ENCODE measurements at regions not wholly inside any gene's neighbourhood (a gene's known extent, or its start where the extent isn't known, plus 50 kb on each side); places are given as distances from the start of the nearest gene placed in this dataset.
A peak's percentile ranks its signal among the peaks of the same experiment; 100 is the strongest.
"Not testable (repeated sequence)": the region's sequence is repeated elsewhere in the genome, so short reads cannot be mapped to it uniquely, and the experiment has no call there.

DNA sequence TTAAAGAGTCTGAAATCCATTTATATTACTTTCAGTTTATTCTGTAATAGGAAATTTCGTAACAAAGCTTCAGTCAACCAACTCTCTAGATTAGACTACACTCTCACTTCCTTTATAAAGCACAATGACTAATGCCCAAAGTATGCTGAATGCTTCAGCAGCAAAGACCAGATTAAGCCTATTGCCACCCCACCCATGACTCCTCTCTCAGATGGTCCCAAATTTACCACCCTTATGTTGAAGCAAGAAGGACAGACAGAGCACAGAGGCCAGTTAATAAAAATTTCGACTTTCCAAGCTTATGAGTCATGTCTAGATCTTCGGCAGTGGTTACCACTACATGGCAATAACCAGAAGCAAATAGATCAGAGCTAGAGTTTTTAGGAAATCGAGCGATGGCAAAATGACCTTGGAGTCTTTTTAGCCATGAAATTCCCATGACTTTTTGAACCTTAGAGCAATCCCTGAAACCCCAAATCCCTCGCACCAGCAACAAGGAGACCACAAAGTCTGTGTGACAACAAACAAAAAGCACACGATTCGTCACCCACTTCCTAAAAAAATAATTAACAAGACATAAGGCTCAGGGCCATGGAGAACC is 287.8 kb upstream of the RASA1 start:
- no peak for DNase-seq

DNA sequence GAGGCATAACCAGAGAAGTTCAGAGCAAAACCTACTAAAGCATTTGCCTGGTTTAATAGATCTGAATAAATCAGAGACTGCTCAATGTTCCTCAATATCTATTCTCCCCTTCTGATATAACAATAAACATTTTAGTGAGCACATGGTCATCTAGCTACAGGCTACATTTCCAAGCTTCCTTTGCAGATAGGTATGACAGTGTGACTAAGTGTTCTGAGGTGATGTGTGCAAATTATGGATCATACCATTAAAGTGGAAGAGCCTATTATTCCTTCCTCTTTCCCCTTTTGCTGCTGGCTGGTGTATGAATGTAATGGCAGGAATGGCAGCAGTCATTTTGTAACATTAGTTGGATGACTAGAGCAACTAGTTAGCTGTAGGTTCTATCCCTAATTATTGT is 285.8 kb upstream of the RASA1 start:
- no peak for DNase-seq

DNA sequence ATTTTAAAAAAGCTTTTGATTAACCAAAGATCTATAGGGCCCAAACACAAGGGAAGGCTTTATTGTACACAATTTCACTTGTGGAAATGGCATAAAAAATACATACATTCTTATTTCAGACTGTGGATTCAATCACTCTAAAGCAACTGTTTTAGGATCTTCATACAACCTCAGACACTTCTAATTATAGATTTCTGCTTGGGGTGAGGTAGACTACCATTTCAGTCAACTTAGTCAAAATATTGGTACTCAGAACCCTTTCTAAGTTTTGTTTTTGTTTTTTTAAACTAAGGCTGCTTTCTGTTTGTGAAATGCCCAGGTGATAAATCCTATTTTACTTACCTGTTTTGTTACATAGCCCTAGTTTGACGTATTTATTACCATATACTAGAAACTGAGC is 284.5 kb upstream of the RASA1 start:
- no peak for DNase-seq

DNA sequence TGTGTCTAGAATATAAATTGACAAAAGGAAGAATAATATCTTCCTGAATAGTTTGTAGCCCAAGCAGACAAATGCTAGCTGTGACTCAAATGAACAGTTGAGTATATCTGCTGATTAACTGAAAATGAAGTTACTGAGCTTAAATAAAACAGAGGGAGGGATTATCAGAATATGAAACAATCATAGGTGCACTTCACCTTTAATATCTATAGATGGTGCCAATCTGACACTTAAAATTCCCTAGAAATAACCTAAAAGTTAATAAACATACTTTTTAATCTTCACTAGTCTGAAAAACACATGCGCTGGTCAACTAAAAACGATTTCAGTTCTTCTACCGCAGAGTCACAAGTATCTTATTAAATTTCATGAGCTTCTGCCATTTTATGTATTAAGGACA is 280.8 kb upstream of the RASA1 start:
- no peak for DNase-seq

DNA sequence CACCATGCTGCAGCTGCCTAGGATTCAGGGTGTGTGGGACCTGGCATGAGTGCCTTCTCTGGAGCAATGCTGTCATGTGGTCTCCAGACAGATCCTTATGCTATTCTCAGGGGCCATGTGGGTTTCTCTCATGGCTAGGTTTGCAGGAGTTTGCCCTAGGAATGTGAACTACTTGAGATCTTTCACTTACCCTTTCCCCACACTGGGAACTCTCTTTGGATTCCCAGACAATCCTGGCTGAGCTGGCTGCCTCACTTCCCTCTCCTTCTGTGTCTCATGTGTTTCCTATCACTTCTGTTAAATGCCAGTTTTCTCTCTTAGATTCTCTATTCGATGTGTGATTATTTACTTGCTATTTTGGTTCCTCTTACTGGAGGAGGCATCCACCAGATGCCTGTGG is 270.2 kb upstream of the RASA1 start:
- DNase-seq: no peak

DNA sequence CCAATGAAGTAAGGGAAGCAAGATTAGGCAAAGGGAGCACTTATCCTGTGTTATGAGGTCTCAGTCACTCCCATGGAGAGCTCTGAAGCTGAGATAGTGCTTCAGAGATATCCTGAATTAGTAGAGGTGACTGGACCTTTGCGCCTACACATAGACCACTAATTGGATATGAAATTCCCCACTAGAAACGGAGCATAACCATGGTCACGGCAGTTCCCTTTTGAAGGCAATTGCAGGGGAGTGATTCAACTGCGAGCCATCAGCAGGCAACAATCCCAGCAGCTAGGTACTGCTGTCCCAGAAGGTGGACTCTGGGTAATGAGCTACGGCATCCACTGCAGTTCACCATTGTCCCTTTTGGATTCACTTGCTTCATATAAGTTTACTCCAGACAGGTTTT is 267.7 kb upstream of the RASA1 start:
- DNase-seq: no peak

DNA sequence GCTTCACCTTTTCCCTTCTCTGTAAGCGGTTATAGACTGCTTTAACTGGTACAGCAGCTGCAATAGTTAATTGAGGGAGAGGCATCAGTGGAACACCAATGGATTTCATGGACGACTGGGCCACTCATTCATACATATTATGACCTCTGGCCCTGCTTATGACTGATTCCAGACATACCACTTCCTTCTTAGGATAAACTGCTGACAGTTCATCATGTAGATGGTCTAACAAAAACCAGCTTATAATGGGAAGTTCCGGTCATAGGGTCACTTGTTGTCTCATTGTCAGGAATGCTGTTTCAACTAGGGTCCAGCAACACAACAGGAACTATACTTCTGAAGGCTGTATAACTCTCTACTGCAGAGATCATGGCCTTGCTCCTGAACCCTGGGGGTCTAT is 265.2 kb upstream of the RASA1 start:
- DNase-seq: no peak

DNA sequence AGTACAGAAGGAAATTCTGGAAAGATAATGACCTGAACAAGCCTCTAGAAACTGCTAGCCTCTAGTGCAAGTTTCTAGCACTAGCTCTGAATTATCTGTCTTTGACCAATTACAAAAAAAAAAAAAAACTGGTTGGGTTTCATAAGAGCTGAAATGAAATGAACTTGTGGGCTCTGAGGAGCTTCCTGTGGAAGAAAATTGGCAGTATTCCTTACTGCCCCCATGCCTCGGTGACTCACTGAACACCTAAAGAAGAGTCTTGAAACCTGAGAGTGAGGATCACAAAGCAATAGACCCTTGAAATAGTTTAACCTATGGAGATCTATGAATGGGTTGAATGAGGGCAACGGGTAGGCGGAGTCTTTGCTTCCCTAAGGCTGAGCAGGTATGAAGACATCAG is 263.6 kb upstream of the RASA1 start:
- no peak for DNase-seq

DNA sequence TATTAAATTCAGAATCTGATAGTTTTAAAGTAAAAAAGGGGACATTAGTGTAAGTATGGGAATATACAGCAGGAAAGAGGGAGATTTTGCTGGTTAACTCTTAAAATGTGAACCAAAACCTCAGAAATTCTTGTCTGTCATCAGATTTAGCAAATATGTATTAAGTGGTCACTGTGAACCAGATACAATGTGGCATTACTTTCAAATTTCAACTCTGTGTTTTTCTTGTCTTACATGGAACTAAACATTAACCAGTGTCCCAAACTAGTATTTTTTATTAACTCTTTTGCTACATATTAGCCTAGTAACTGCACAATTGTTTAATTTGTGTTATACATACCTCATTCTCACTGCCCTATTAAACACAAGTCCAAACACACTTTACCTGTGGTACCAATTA is 259.9 kb upstream of the RASA1 start:
- DNase-seq: no peak

DNA sequence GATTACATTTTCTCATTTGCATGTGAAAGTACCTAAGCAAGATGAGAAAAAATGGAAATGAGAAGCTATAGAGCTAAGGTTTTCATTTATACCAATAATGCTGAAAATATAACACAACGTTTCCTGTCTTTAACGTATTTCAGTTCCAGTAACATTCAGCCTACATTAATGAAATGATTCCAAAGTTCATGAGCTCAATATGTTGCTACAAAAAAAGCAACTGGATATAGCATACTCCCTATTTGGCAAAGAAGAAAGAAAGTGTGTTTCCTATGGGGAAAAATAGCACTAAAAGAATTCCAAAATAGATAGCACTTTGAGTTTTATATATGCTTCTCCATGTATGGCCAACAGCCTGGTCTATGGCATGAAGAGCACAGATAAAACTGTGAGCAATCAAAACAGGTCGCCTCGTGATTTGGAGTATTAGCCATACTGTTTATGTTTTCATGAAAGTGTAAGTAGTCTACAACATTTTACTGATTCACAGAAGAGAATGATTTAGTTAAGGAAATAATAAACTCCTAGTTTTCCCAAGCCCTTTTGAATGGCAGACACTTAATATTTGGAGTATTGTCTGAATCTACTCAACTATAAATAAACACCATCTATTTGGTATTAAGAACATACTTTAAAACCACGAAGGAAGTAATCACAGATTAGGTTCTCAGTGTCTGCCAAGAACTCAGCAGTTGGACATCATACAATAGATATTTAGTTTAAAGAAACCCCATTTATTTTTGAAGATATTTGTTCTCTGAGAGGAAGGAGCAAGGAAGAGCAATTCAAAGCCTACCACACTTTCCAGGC is 258.7 kb upstream of the RASA1 start:
- DNase-seq: no peak

DNA sequence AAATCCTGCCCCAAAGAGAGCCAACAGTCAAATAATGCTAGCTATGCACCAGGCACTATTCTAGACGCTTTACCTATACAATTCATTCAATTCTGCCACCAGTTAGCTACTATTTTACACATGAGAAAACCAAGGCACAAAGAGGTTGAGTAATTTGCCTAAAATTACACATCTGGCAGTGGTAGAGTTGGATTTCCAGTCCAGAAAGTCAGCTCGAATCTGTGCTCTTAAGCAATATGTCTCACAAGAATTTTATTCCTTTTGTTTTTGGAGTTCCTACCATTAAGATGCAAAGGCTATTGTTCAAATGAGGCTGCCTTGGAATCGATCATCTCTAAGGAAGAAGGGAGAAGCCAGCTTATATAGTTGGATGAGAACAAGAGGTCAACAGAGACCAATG is 256.9 kb upstream of the RASA1 start:
- no peak for DNase-seq

DNA sequence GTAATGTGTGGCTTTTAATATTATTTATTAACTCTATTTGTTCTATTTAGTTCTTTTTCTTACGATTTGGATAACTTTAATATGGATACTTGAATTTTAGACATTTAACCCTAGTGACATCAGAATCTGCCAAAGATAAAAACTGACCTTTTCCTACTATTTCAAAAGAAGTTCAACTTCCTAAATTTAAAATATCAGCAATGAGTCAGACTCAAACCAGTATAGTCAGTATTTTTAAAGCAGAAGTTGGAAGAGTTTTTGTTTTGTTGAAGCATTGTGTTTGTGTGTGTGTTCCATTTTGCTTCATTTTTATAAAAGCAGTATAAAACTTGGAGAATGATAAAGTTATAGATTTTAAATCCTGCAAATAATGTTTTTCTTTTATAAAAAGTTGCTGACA is 251.8 kb upstream of the RASA1 start:
- DNase-seq: no peak

DNA sequence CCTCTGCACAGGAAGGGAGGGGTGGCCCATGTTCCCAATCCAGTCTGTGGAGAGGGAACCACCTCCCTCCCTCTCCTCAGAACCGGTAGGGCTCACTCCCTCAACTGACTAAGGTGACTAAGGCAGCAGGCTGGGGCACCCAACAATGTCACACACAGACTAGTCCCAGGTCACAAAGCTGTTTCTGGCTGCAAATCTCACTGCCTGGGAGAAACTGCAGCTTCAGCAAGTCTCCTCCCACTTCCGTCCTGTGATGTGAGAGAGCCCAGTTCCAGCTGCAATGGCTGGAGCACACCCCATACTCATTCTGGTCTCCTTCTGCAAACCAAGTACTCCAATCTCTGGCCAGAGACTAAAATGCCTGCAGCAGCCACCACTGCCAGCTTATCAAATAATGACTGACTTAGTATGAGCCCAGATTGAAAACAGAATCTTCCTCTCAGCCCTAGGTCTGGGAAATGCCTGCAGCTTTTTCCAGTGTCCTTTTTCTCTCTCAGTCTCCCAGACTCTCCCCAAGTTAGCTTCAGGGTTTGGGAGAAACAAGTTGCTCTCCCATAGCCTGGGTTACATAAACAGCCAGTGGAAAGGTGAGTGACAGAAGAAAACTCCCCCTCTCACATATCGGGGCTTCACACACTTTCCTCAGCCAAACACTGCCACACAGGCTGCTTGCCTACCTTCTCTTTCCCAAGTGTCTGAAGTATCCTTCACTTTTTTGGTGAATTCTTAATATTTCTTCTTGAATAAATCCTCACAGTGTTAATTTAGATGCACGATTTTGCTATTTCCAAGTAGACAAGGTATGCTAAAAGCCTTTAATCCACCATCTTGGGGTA is 247.4 kb upstream of the RASA1 start:
- peak; percentile 42 for DNase-seq

DNA sequence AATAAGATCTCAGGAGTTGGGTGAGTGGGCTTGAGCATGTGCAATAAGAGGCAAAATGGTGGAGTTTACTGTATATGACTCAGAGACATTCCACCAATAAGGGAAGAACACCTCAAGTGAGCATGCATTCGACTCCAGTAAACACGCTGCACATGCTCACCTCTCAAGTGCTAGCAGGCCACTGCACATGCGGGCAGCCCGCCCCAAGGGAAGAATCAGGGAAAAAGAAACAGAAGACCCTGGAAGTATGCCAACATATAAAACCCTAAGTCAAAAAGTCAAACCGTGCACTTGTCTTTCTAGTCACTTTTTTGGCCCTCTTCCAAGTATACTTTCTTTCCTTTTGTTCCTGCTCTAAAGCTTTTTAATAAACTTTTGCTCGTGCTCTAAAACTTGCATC is 245.3 kb upstream of the RASA1 start:
- no peak for DNase-seq

DNA sequence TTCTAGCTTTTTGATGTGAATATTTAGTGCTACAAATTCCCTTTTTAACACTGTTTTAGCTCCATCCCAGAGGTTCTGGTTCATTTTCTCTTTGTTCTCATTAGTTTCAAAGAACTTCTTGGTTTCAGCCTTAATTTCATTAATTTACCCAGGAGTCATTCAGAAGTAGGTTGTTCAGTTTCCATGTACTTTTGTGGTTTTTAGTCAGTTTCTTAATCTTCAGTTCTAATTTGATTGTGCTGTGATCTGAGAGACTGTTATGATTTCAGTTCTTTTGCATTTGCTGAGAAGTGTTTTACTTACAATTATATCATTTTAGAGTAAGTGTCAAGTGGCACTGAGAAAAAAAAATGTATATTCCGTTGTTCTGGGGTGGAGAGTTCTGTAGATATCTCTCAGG is 240.1 kb upstream of the RASA1 start:
- no peak for DNase-seq

DNA sequence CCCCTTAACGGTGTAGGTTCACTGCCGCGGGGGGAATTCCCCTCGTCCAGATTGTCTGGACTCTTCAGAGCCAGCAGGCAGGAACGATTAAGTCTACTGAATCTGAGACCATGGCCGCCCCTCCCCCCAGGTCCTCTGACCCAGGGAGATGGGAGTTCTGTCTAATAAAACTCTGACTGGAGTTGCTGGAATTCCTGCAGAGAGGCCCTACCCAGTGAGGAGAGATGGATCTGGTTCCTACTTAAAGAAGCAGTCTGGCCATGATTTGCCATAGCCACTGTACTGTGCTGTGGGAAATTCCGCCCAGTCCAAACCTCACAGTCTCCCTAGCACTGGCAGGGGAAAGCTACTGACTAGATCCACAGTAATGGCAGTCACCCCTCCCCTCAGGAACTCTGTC is 237.7 kb upstream of the RASA1 start:
- no peak for DNase-seq

DNA sequence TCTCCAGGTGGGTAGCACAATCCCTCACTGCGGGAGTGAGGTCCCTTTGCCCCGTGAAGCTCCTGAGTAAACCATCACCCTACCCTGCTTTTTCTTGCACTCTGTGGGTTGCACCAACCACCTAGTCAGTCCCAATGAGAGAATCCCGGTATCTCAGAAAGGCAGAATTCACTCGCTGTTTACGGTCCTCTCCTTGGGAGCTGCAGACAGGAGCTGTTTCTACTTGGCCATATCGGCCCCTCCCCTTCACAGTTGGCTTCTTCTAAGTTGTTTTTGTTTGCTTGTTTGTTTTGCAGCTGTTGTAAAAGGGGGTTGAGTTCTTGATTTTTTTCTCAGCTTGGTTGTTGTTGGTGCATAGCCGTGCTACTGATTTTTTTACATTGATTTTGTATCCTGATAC is 237.0 kb upstream of the RASA1 start:
- DNase-seq: no peak

DNA sequence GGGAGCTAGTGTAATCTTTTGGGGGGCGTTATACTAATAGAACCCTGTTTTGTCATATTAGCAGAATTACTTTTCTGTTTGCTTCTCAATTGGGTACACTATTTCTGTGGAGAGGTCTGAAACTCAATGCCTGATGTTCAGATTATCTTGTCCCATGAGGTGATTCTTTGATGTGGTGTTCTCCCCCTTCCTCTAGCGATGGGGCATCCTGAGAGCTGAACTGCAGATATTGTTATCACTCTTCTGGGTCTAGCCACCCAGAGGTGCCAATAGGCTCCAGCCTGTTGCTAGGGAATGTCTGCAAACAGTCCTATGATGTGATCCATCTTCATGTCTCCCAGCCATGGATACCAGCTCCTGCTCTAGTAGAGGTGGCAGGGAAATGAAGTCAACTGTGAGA is 233.1 kb upstream of the RASA1 start:
- DNase-seq: no peak

DNA sequence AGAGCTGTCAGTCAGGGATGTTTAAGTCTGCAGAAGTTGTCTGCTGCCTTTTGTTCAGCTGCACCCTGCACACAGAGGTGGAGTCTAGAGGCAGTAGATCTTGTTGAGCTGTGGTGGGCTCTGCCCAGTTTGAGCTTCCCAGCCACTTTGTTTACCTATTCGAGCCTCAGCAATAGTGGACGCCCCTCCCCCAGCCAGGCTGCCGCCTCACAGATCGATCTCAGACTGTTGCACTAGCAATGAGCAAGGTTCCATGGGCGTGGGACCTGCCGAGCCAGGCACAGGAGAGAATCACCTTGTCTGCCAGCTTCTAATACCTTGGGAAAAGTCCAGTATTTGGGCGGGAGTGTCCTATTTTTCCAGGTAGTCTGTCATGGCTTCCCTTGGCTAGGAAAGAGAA is 225.1 kb upstream of the RASA1 start:
- no peak for DNase-seq

DNA sequence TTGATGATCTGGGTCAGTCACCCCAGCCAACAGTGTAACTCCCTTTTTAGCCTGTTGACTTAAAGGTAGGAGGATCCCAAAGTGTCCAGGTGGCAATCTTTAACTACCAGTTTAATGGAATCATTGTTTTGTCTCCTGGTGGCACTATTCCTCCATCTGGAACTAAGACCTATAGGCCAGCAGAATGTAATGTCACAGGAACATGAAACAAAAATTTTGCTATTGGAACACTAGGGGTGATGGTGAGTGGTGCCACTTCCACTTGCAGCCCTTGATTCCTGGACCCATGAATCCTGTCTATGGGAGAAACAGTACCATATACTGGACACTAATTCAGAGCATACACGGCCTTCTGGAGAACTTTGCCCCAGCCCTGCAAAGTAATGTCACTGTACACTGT is 219.5 kb upstream of the RASA1 start:
- DNase-seq: no peak

DNA sequence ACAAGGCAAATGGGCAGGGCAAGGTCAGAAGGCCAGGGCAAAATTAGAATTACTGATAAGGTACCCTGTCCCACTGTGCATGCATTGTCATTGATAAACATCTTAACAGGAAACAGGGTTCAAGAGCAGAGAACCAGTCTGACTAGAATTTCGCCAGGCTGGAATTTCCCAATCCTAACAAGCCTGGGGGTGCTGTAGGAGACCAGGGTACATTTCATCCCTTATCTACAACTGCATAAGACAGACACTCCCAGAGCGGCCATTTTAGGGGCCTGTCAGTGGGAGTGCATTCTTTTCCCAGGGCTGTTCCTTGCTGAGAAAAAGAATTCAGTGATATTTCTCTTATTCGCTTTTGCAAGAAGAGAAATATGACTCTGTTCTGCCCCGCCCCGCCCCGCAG is 218.7 kb upstream of the RASA1 start:
- DNase-seq: not testable (repeated sequence)

DNA sequence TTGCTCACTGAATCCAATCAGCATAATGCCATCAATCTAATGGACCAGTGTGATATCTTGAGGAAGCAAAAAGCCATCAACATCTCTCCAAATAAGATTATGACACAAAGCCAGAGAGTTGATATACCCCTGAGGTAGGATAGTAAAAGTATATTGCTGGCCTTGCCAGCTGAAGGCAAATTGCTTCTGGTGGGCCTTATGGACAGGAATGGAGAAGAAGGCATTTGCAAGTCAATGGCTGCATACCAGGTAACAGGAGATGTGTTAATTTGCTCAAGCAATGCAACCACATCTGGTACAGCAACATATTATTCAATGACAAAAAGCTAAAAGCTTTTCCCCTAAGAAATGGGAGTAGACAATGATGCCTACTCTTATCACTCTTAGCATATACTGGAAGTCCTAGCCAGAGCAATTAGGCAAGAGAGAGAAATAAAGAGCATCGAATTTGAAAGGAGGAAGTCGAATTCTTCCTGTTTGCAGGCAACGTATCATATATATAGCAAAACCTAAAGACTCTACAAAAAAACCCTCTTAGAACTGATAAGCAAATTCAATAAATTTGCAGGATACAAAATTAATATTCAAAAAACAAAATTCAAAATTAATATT is 216.1 kb upstream of the RASA1 start:
- no peak for DNase-seq

DNA sequence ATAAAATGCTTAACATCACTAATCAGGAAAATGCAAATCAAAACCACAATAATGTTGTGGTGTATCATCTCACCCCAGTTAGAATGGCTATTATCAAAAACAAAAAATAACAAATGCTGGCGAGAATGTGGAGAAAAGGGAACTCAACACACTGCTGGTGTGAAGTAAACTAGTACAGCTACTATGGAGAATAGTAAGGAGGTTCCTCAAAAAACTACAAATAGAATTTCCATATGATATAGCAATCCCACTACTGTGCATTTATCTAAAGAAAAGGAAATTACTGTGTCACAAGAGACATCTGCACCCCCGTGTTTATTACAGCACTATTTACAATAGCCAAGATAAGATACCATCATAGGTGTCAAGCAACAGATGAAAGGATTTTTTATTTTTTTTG is 214.5 kb upstream of the RASA1 start:
- no peak for DNase-seq
